GM18868 (cell line): ENCODE measurements at regions not wholly inside any gene's neighbourhood (a gene's known extent, or its start where the extent isn't known, plus 50 kb on each side); places are given as distances from the start of the nearest gene placed in this dataset.

Experiments
- ATAC-seq: cut with Tn5 transposase; IDR thresholded peaks from one replicate; pipeline ENCODE4 v1.9.1; 2021; ENCODE audit warnings: mild to moderate bottlenecking, moderate library complexity; ENCODE audit not compliant: unreplicated experiment

- ATAC-seq, result no peak
Measured at GRCh38 chr19:31962561-31962996, 382.8 kb upstream of the ZNF507 start.

- ATAC-seq, result no peak
Measured at GRCh38 chr19:31963746-31964145, 381.7 kb upstream of the ZNF507 start.

GRCh38 chr19:31969016-31969415 lies 376.4 kb upstream of the ZNF507 start:
- no peak for ATAC-seq

GRCh38 chr19:31970027-31970461 lies 375.4 kb upstream of the ZNF507 start:
- no peak for ATAC-seq

GRCh38 chr19:31974290-31974689 lies 371.1 kb upstream of the ZNF507 start:
- no peak for ATAC-seq

GRCh38 chr19:31974941-31975340 lies 370.5 kb upstream of the ZNF507 start:
- ATAC-seq, result no peak

GRCh38 chr19:31975461-31975860 lies 369.9 kb upstream of the ZNF507 start:
- ATAC-seq, result no peak

- no peak for ATAC-seq
Measured at GRCh38 chr19:31976775-31977536, 368.5 kb upstream of the ZNF507 start.

- no peak for ATAC-seq
Measured at GRCh38 chr19:31979362-31979761, 366.0 kb upstream of the ZNF507 start.

GRCh38 chr19:31979949-31980670 lies 365.3 kb upstream of the ZNF507 start:
- no peak for ATAC-seq

GRCh38 chr19:31980796-31981195 lies 364.6 kb upstream of the ZNF507 start:
- no peak for ATAC-seq

- ATAC-seq, result no peak
Measured at GRCh38 chr19:31981545-31981944, 363.9 kb upstream of the ZNF507 start.

GRCh38 chr19:31983647-31984046 lies 361.8 kb upstream of the ZNF507 start:
- no peak for ATAC-seq

- ATAC-seq, result no peak
Measured at GRCh38 chr19:31985001-31985605, 360.3 kb upstream of the ZNF507 start.

GRCh38 chr19:31986951-31987350 lies 358.5 kb upstream of the ZNF507 start:
- ATAC-seq, result no peak

- no peak for ATAC-seq
Measured at GRCh38 chr19:31988256-31988655, 357.2 kb upstream of the ZNF507 start.

- no peak for ATAC-seq
Measured at GRCh38 chr19:31991984-31992655, 353.3 kb upstream of the ZNF507 start.

GRCh38 chr19:31992750-31993149 lies 352.7 kb upstream of the ZNF507 start:
- no peak for ATAC-seq

GRCh38 chr19:31995546-31995945 lies 349.9 kb upstream of the ZNF507 start:
- no peak for ATAC-seq

- no peak for ATAC-seq
Measured at GRCh38 chr19:32010071-32010470, 335.3 kb upstream of the ZNF507 start.

GRCh38 chr19:32012206-32012605 lies 333.2 kb upstream of the ZNF507 start:
- no peak for ATAC-seq
